IMR-90 (cell line): ENCODE measurements at regions not wholly inside any gene's neighbourhood (a gene's known extent, or its start where the extent isn't known, plus 50 kb on each side); places are given as distances from the start of the nearest gene placed in this dataset.

Experiments
- ATAC-seq: fragments of 200-7000 bp; cut with Tn5 transposase; 2 replicates; pipeline ENCODE4 v1.9.1; 2020; ENCODE audit warnings: low read depth, mild to moderate bottlenecking, moderate library complexity
- BruUV-seq: library from RNA; stranded (reverse); fragments of 400-500 nt; replicated peaks from 2 replicates; lab custom pipeline; 2021; lab: Mats Ljungman, UMichigan
- CTCF ChIA-PET: fragments of 300-600 bp; formaldehyde crosslinking; extraction: SDS; loops from one replicate; lab custom pipeline; 2021; ENCODE audit warnings: antibody characterized with exemption; lab: Yijun Ruan, JAX
- POLR2A ChIA-PET: fragments of 300-600 bp; sonication (Branson Sonifier 250); formaldehyde crosslinking; loops from one replicate; lab custom pipeline; 2022; ENCODE audit warnings: antibody characterized with exemption; ENCODE audit not compliant: unreplicated experiment; lab: Charles Lee
- DNase-seq: peaks from one replicate; pipeline ENCODE4 v3.0.0; 2013
- H2AFZ ChIP-seq: replicated peaks from 2 replicates; pipeline ENCODE3; 2013; ENCODE audit warnings: low read length, mild to moderate bottlenecking; ENCODE audit not compliant: poor library complexity
- H2AK5ac ChIP-seq: 2 replicates; pipeline ENCODE4 v1.6.1; 2013; ENCODE audit warnings: low read depth, low read length, inconsistent platforms
- H2AK9ac ChIP-seq: replicated peaks from 2 replicates; pipeline ENCODE3; 2013; ENCODE audit warnings: mild to moderate bottlenecking, low read depth, low read length, moderate library complexity; ENCODE audit not compliant: poor library complexity
- H2BK120ac ChIP-seq: 2 replicates; pipeline ENCODE4 v1.6.1; 2013; ENCODE audit warnings: low read depth, low read length, inconsistent platforms
- H2BK15ac ChIP-seq: 3 replicates; pipeline ENCODE4 v1.6.1; 2013; ENCODE audit warnings: low read depth, low read length, inconsistent platforms
- H2BK20ac ChIP-seq: 2 replicates; pipeline ENCODE4 v1.6.1; 2013; ENCODE audit warnings: low read depth, mild to moderate bottlenecking, inconsistent platforms, low read length, moderate library complexity
- H2BK5ac ChIP-seq: 2 replicates; pipeline ENCODE4 v1.6.1; 2013; ENCODE audit warnings: mild to moderate bottlenecking, low read depth, low read length, inconsistent platforms; ENCODE audit not compliant: poor library complexity, severe bottlenecking
- H3K14ac ChIP-seq: replicated peaks from 2 replicates; pipeline ENCODE4 v1.6.1; 2013; ENCODE audit warnings: low read depth, low read length, inconsistent platforms
- H3K18ac ChIP-seq: 2 replicates; pipeline ENCODE4 v1.6.1; 2013; ENCODE audit warnings: low read depth, low read length, control low read depth
- H3K23ac ChIP-seq: 2 replicates; pipeline ENCODE4 v1.6.1; 2013; ENCODE audit warnings: low read depth, low read length, inconsistent platforms
- H3K27ac ChIP-seq: 2 replicates; pipeline ENCODE4 v1.5.1; 2013; ENCODE audit warnings: mild to moderate bottlenecking, control low read depth, low read length; ENCODE audit not compliant: insufficient read depth
- H3K27me3 ChIP-seq: 2 replicates; pipeline ENCODE4 v1.6.1; 2013; ENCODE audit warnings: low read length; ENCODE audit not compliant: control insufficient read depth, insufficient read depth
- H3K36me3 ChIP-seq: 2 replicates; pipeline ENCODE4 v1.6.1; 2013; ENCODE audit warnings: low read length, mixed read lengths; ENCODE audit not compliant: control insufficient read depth, insufficient read depth
- H3K4ac ChIP-seq: 2 replicates; pipeline ENCODE4 v1.6.1; 2013; ENCODE audit warnings: low read depth, low read length, inconsistent platforms
- H3K4me1 ChIP-seq: 2 replicates; pipeline ENCODE4 v1.6.1; 2013; ENCODE audit warnings: low read length, mixed read lengths; ENCODE audit not compliant: control insufficient read depth, insufficient read depth
- H3K4me2 ChIP-seq: 2 replicates; pipeline ENCODE4 v1.6.1; 2013; ENCODE audit warnings: low read depth, mild to moderate bottlenecking, control low read depth, low read length, moderate library complexity
- H3K4me3 ChIP-seq: 2 replicates; pipeline ENCODE4 v1.5.1; 2013; ENCODE audit warnings: low read depth, mild to moderate bottlenecking, control low read depth, low read length, moderate library complexity; ENCODE audit not compliant: insufficient read depth
- H3K56ac ChIP-seq: 2 replicates; pipeline ENCODE4 v1.6.1; 2013; ENCODE audit warnings: low read length, inconsistent platforms; ENCODE audit not compliant: insufficient read depth; ENCODE audit errors: extremely low read depth
- H3K79me1 ChIP-seq, 2 experiments: 2 replicates each; pipeline ENCODE4 v1.6.1; 2013; ENCODE audit warnings: low read length in 2 of 2, inconsistent platforms in 1 of 2, low read depth in 1 of 2
- H3K9ac ChIP-seq: 2 replicates; pipeline ENCODE4 v1.6.1; 2013; ENCODE audit warnings: low read depth, low read length, control low read depth
- H3K9me1 ChIP-seq: 2 replicates; pipeline ENCODE4 v1.6.1; 2013; ENCODE audit warnings: low read length, inconsistent platforms; ENCODE audit not compliant: insufficient read depth
- H3K9me3 ChIP-seq: 2 replicates; pipeline ENCODE4 v1.6.1; 2013; ENCODE audit warnings: low read length; ENCODE audit not compliant: control insufficient read depth, insufficient read depth
- H4K20me1 ChIP-seq: 2 replicates; pipeline ENCODE4 v1.6.1; 2013; ENCODE audit warnings: low read length, inconsistent platforms; ENCODE audit not compliant: insufficient read depth
- H4K5ac ChIP-seq: 2 replicates; pipeline ENCODE4 v1.6.1; 2013; ENCODE audit warnings: mild to moderate bottlenecking, low read depth, low read length, control low read depth
- H4K8ac ChIP-seq, 2 experiments: 2 replicates each; pipeline ENCODE4 v1.6.1; 2013; ENCODE audit warnings: low read depth in 2 of 2, low read length in 2 of 2, control low read depth in 1 of 2, inconsistent platforms in 1 of 2
- H4K91ac ChIP-seq: 2 replicates; pipeline ENCODE4 v1.6.1; 2013; ENCODE audit warnings: low read depth, low read length, inconsistent platforms; ENCODE audit not compliant: insufficient read depth
- CEBPB ChIP-seq: IDR thresholded peaks from 2 replicates; pipeline ENCODE4 v1.6.1; 2012; ENCODE audit warnings: low read depth, low read length, improper control_type of control experiment
- CHD1 ChIP-seq: IDR thresholded peaks from 2 replicates; pipeline ENCODE4 v1.6.1; 2012; ENCODE audit warnings: low read depth, low read length, improper control_type of control experiment
- MAFK ChIP-seq: IDR thresholded peaks from 2 replicates; pipeline ENCODE4 v1.6.1; 2012; ENCODE audit warnings: low read depth, low read length, improper control_type of control experiment
- MAZ ChIP-seq: IDR thresholded peaks from 2 replicates; pipeline ENCODE4 v1.6.1; 2012; ENCODE audit warnings: low read depth, mild to moderate bottlenecking, low read length, improper control_type of control experiment, moderate library complexity, borderline replicate concordance
- POLR2A ChIP-seq: IDR thresholded peaks from 2 replicates; pipeline ENCODE4 v1.6.1; 2012; ENCODE audit warnings: mild to moderate bottlenecking, low read depth, low read length
- RCOR1 ChIP-seq: IDR thresholded peaks from 2 replicates; pipeline ENCODE4 v1.6.1; 2012; ENCODE audit warnings: mild to moderate bottlenecking, low read length, improper control_type of control experiment; ENCODE audit not compliant: insufficient replicate concordance
- RFX5 ChIP-seq: IDR thresholded peaks from 2 replicates; pipeline ENCODE4 v1.8.0; 2012; ENCODE audit warnings: low read depth, mild to moderate bottlenecking, low read length, moderate library complexity
- SMC3 ChIP-seq: fragments of 150-350 bp; IDR thresholded peaks from 2 replicates; pipeline ENCODE4 v1.6.1; 2016; ENCODE audit warnings: low read depth, mild to moderate bottlenecking, antibody characterized with exemption, low read length, moderate library complexity
- WGBS, 2 experiments: methylation state at CpG; one replicate each; pipeline versions ENCODE4 v1.1.5 to v1.1.7; 2013; ENCODE audit warnings: missing lambda C conversion rate in 2 of 2; ENCODE audit not compliant: insufficient read length in 1 of 2; ENCODE audit errors: extremely low coverage in 2 of 2; 5-methylcytosine and 5-hydroxymethylcytosine counted together
- dilution Hi-C: fragments of 300-500 bp; cut with HindIII; formaldehyde crosslinking; loops from one replicate; pipeline ENCODE4 v1.14.3; 2018; ENCODE audit warnings: low sequenced_read_pairs; ENCODE audit not compliant: unreplicated experiment
- in situ Hi-C: fragments of 300-500 bp; cut with MboI; formaldehyde crosslinking; loops from 3 replicates; pipeline ENCODE4 v1.14.3; 2019; ENCODE audit warnings: low sequenced_read_pairs, inconsistent platforms, mixed read lengths
- intact Hi-C: fragments of 100-400 bp; cut with micrococcal nuclease; formaldehyde crosslinking; loops from 2 replicates; pipeline ENCODE4 v1.10.0; 2022
- TF ChIP-seq, protein P1 (sequence below): fragments of 150-350 bp; IDR thresholded peaks from 2 replicates; pipeline ENCODE4 v1.6.1; 2017; ENCODE audit warnings: mild to moderate bottlenecking, antibody characterized with exemption, low read length, low read depth
- TF ChIP-seq, protein P2 (sequence below): conservative IDR thresholded peaks from 2 replicates; pipeline ENCODE4 v1.5.1; 2012; ENCODE audit warnings: mild to moderate bottlenecking, low read depth, low read length, improper control_type of control experiment
- TF ChIP-seq, protein P3 (sequence below): fragments of 150-350 bp; IDR thresholded peaks from 2 replicates; pipeline ENCODE4 v1.6.1; 2016; ENCODE audit warnings: low read depth, mild to moderate bottlenecking, low read length, moderate library complexity, borderline replicate concordance

GRCh38 chr15:38671675-38672254 is 107.2 kb upstream of the RASGRP1 start:
- H3K36me3 ChIP-seq: no peaks in the 10 kb centered on the region
- in situ Hi-C loops (loop anchor here (25.0 kb wide), 1 partner anchor 484 kb away; no protein-coding TSS in a partner anchor), intact Hi-C loops (no loop called here), dilution Hi-C loops (no loop called here)
- H4K20me1 ChIP-seq: no peaks in the 10 kb centered on the region
- no peak overlapping the region for H3K4me3 ChIP-seq
- no peak overlapping the region for H3K56ac ChIP-seq
- no peak overlapping the region for H2BK15ac ChIP-seq
- WGBS, 2 experiments: no CpG with 5 or more reads among the region's 6 CpGs
- no peak overlapping the region for H3K23ac ChIP-seq
- no peak overlapping the region for H3K18ac ChIP-seq
- no peaks in the 10 kb centered on the region for H3K4me1 ChIP-seq
- no peak overlapping the region for H2BK120ac ChIP-seq
- TF ChIP-seq, protein P1, sequence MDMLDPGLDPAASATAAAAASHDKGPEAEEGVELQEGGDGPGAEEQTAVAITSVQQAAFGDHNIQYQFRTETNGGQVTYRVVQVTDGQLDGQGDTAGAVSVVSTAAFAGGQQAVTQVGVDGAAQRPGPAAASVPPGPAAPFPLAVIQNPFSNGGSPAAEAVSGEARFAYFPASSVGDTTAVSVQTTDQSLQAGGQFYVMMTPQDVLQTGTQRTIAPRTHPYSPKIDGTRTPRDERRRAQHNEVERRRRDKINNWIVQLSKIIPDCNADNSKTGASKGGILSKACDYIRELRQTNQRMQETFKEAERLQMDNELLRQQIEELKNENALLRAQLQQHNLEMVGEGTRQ: no peak
- TF ChIP-seq RCOR1 (no peak), POLR2A (no peak), MAZ (no peak), SMC3 (no peak), CHD1 (no peak), RFX5 (no peak), CEBPB (no peak), MAFK (no peak)
- TF ChIP-seq, protein P2, sequence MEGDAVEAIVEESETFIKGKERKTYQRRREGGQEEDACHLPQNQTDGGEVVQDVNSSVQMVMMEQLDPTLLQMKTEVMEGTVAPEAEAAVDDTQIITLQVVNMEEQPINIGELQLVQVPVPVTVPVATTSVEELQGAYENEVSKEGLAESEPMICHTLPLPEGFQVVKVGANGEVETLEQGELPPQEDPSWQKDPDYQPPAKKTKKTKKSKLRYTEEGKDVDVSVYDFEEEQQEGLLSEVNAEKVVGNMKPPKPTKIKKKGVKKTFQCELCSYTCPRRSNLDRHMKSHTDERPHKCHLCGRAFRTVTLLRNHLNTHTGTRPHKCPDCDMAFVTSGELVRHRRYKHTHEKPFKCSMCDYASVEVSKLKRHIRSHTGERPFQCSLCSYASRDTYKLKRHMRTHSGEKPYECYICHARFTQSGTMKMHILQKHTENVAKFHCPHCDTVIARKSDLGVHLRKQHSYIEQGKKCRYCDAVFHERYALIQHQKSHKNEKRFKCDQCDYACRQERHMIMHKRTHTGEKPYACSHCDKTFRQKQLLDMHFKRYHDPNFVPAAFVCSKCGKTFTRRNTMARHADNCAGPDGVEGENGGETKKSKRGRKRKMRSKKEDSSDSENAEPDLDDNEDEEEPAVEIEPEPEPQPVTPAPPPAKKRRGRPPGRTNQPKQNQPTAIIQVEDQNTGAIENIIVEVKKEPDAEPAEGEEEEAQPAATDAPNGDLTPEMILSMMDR: no peak
- TF ChIP-seq, protein P3, sequence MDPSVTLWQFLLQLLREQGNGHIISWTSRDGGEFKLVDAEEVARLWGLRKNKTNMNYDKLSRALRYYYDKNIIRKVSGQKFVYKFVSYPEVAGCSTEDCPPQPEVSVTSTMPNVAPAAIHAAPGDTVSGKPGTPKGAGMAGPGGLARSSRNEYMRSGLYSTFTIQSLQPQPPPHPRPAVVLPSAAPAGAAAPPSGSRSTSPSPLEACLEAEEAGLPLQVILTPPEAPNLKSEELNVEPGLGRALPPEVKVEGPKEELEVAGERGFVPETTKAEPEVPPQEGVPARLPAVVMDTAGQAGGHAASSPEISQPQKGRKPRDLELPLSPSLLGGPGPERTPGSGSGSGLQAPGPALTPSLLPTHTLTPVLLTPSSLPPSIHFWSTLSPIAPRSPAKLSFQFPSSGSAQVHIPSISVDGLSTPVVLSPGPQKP: no peak
- H2AFZ ChIP-seq: no peak overlapping the region
- no peak overlapping the region for H3K4me2 ChIP-seq
- H2BK5ac ChIP-seq: no peak overlapping the region
- H2BK20ac ChIP-seq: no peak overlapping the region
- no peak overlapping the region for H4K91ac ChIP-seq
- no TSS peak for BruUV-seq
- peak overlapping the region; percentile 21 for H2AK9ac ChIP-seq
- no peak overlapping the region for H3K14ac ChIP-seq
- CTCF ChIA-PET: interaction anchor here (0.6 kb wide), 1 partner anchor 184 kb away, joined by 3 read pairs; no protein-coding TSS in a partner anchor
- H2AK5ac ChIP-seq: no peak overlapping the region
- POLR2A ChIA-PET: no interaction called here
- no peaks in the 10 kb centered on the region for H3K9me1 ChIP-seq
- H4K8ac ChIP-seq: no peak overlapping the region
- no peak overlapping the region for H3K27ac ChIP-seq
- no peak overlapping the region for H3K9ac ChIP-seq
- H3K27me3 ChIP-seq: peaks cover 55% of the 10 kb centered on the region
- no peaks in the 10 kb centered on the region for H3K9me3 ChIP-seq
- ATAC-seq: no peak
- no peak overlapping the region for H4K5ac ChIP-seq
- H3K79me1 ChIP-seq: no peaks in the 10 kb centered on the region
- DNase-seq: peak; percentile 6
- H3K4ac ChIP-seq: no peak overlapping the region
